NT2/D1 (cell line): ENCODE measurements at regions not wholly inside any gene's neighbourhood (a gene's known extent, or its start where the extent isn't known, plus 50 kb on each side); places are given as distances from the start of the nearest gene placed in this dataset.

Experiments used
- DNase-seq: peaks from one replicate; pipeline ENCODE4 v3.0.0-alpha.2; 2011; ENCODE audit warnings: low read depth, low spot score
- H3K27me3 ChIP-seq: 2 replicates; pipeline ENCODE4 v1.6.0; 2011; ENCODE audit warnings: mild to moderate bottlenecking; ENCODE audit not compliant: insufficient read length, insufficient read depth
- H3K36me3 ChIP-seq: 2 replicates; pipeline ENCODE4 v1.6.1; 2011; ENCODE audit warnings: mild to moderate bottlenecking, low read length, mixed read lengths; ENCODE audit not compliant: insufficient read depth, insufficient read length
- H3K4me1 ChIP-seq: 2 replicates; pipeline ENCODE4 v1.5.1; 2011; ENCODE audit not compliant: insufficient read depth, insufficient read length
- H3K4me3 ChIP-seq: 2 replicates; pipeline ENCODE4 v1.5.1; 2011; ENCODE audit warnings: low read depth; ENCODE audit not compliant: insufficient read length
- H3K9ac ChIP-seq: 2 replicates; pipeline ENCODE4 v1.6.0; 2011; ENCODE audit warnings: low read depth; ENCODE audit not compliant: insufficient read length
- H3K9me3 ChIP-seq: 2 replicates; pipeline ENCODE4 v1.5.1; 2011; ENCODE audit warnings: mild to moderate bottlenecking, low read length; ENCODE audit not compliant: insufficient read depth
- SUZ12 ChIP-seq: IDR thresholded peaks from 2 replicates; pipeline ENCODE4 v1.6.1; 2011; ENCODE audit not compliant: insufficient read length, insufficient read depth; ENCODE audit errors: extremely low read depth
- YY1 ChIP-seq: IDR thresholded peaks from 2 replicates; pipeline ENCODE4 v1.6.1; 2011; ENCODE audit not compliant: insufficient read length, insufficient read depth
- ZNF274 ChIP-seq: IDR thresholded peaks from 2 replicates; pipeline ENCODE4 v1.6.1; 2011; ENCODE audit warnings: mild to moderate bottlenecking, low read depth, low read length

GRCh38 chr17:13770702-13771101, 169.0 kb upstream of the HS3ST3A1 start:
- Histone ChIP-seq H3K9me3 (peaks cover 17% of the 10 kb centered on the region; the same call in 1 of the 2 replicates), H3K9ac (no peak overlapping the region), H3K27me3 (no peaks in the 10 kb centered on the region), H3K4me3 (no peak overlapping the region), H3K36me3 (no peaks in the 10 kb centered on the region), H3K4me1 (no peaks in the 10 kb centered on the region)
- no peak for DNase-seq
- TF ChIP-seq SUZ12 (no peak), YY1 (no peak), ZNF274 (no peak)

- Histone ChIP-seq H3K9ac (no peak overlapping the region), H3K4me1 (no peaks in the 10 kb centered on the region), H3K9me3 (no peaks in the 10 kb centered on the region), H3K4me3 (no peak overlapping the region), H3K27me3 (no peaks in the 10 kb centered on the region), H3K36me3 (no peaks in the 10 kb centered on the region)
- DNase-seq: no peak
- TF ChIP-seq SUZ12 (no peak), YY1 (no peak), ZNF274 (no peak)
Observed at GRCh38 chr17:13775450-13775849, 173.7 kb upstream of the HS3ST3A1 start.

GRCh38 chr17:13776027-13776551, 174.4 kb upstream of the HS3ST3A1 start:
- Histone ChIP-seq H3K4me1 (no peaks in the 10 kb centered on the region), H3K27me3 (no peaks in the 10 kb centered on the region), H3K36me3 (no peaks in the 10 kb centered on the region), H3K9ac (no peak overlapping the region), H3K9me3 (no peaks in the 10 kb centered on the region), H3K4me3 (no peak overlapping the region)
- no peak for DNase-seq
- TF ChIP-seq YY1 (no peak), SUZ12 (no peak), ZNF274 (no peak)

- 0 out of 2 replicates have a peak, but pooled peaks cover 7% of the 10 kb centered on the region for H3K9me3 ChIP-seq
- no peak for DNase-seq
- H3K9ac ChIP-seq: no peak overlapping the region
- H3K4me1 ChIP-seq: no peaks in the 10 kb centered on the region
- no peak overlapping the region for H3K4me3 ChIP-seq
- H3K36me3 ChIP-seq: no peaks in the 10 kb centered on the region
- H3K27me3 ChIP-seq: no peaks in the 10 kb centered on the region
- TF ChIP-seq SUZ12 (no peak), YY1 (no peak), ZNF274 (no peak)
Observed at GRCh38 chr17:13777003-13777402, 175.3 kb upstream of the HS3ST3A1 start.

- Histone ChIP-seq H3K4me1 (no peaks in the 10 kb centered on the region), H3K9me3 (0 out of 2 replicates have a peak, but pooled peaks cover 7% of the 10 kb centered on the region), H3K9ac (no peak overlapping the region), H3K36me3 (no peaks in the 10 kb centered on the region), H3K4me3 (no peak overlapping the region), H3K27me3 (no peaks in the 10 kb centered on the region)
- no peak for DNase-seq
- TF ChIP-seq ZNF274: no peak
- TF ChIP-seq YY1: no peak
- no peak for TF ChIP-seq SUZ12
Observed at GRCh38 chr17:13784434-13785095, 182.8 kb upstream of the HS3ST3A1 start.

- no peak for TF ChIP-seq SUZ12
- H3K9ac ChIP-seq: no peak overlapping the region
- peaks cover 7% of the 10 kb centered on the region; the same call in 1 of the 2 replicates for H3K9me3 ChIP-seq
- no peak overlapping the region for H3K4me3 ChIP-seq
- H3K36me3 ChIP-seq: no peaks in the 10 kb centered on the region
- H3K4me1 ChIP-seq: no peaks in the 10 kb centered on the region
- DNase-seq: no peak
- H3K27me3 ChIP-seq: no peaks in the 10 kb centered on the region
Observed at GRCh38 chr17:13785981-13786598, 184.4 kb upstream of the HS3ST3A1 start.

GRCh38 chr17:13787636-13788035, 185.9 kb upstream of the HS3ST3A1 start:
- Histone ChIP-seq H3K9ac (no peak overlapping the region), H3K27me3 (no peaks in the 10 kb centered on the region), H3K4me1 (no peaks in the 10 kb centered on the region), H3K9me3 (no peaks in the 10 kb centered on the region; the same call in 1 of the 2 replicates), H3K4me3 (no peak overlapping the region), H3K36me3 (no peaks in the 10 kb centered on the region)
- no peak for DNase-seq
- TF ChIP-seq SUZ12 (no peak), YY1 (no peak), ZNF274 (no peak)
